MCF 10A (cell line): ENCODE measurements at regions not wholly inside any gene's neighbourhood (a gene's known extent, or its start where the extent isn't known, plus 50 kb on each side); places are given as distances from the start of the nearest gene placed in this dataset.

ENCODE experiments used
- BruUV-seq: library from RNA; stranded (reverse); fragments of 400-500 nt; replicated peaks from 2 replicates; lab custom pipeline; 2021; lab: Mats Ljungman, UMichigan
- CTCF ChIA-PET: fragments of 300-600 bp; sonication (Branson Sonifier 250); formaldehyde crosslinking; extraction: SDS; loops from one replicate; lab custom pipeline; 2021; ENCODE audit warnings: antibody characterized with exemption, inconsistent platforms; lab: Yijun Ruan, JAX
- POLR2A ChIA-PET: fragments of 300-600, 350-650 bp; sonication (Branson Sonifier 250); formaldehyde crosslinking; extraction: SDS; loops from one replicate; lab custom pipeline; 2020; ENCODE audit warnings: antibody characterized with exemption, inconsistent platforms; lab: Yijun Ruan, JAX
- DNase-seq: peaks from one replicate; pipeline ENCODE4 v3.0.0-alpha.2; 2018; ENCODE audit not compliant: unreplicated experiment
- H3K27ac Mint-ChIP-seq: one replicate; pipeline ENCODE4 v1.8.0; 2022; ENCODE audit warnings: mild to moderate bottlenecking, low read depth, mixed read lengths; ENCODE audit not compliant: unreplicated experiment
- H3K27me3 Mint-ChIP-seq: one replicate; pipeline ENCODE4 v1.8.0; 2022; ENCODE audit warnings: mixed read lengths; ENCODE audit not compliant: insufficient read depth, unreplicated experiment
- H3K36me3 Mint-ChIP-seq: one replicate; pipeline ENCODE4 v1.8.0; 2022; ENCODE audit warnings: mild to moderate bottlenecking, moderate library complexity, mixed read lengths; ENCODE audit not compliant: insufficient read depth, unreplicated experiment
- H3K4me1 Mint-ChIP-seq: one replicate; pipeline ENCODE4 v1.8.0; 2022; ENCODE audit warnings: mixed read lengths; ENCODE audit not compliant: insufficient read depth, unreplicated experiment
- H3K4me3 Mint-ChIP-seq: one replicate; pipeline ENCODE4 v1.8.0; 2022; ENCODE audit warnings: mild to moderate bottlenecking, moderate library complexity, mixed read lengths; ENCODE audit not compliant: unreplicated experiment
- H3K9me3 Mint-ChIP-seq: one replicate; pipeline ENCODE4 v1.8.0; 2022; ENCODE audit warnings: mixed read lengths; ENCODE audit not compliant: unreplicated experiment
- intact Hi-C: fragments of 100-400 bp; cut with micrococcal nuclease; formaldehyde crosslinking; loops from 2 replicates; pipeline ENCODE4 v1.14.1; 2022
- TF ChIP-seq, protein P1 (sequence below): fragments of 200-600 bp; IDR thresholded peaks from one replicate; pipeline ENCODE4 v1.8.0; 2022; ENCODE audit warnings: antibody characterized with exemption, mild to moderate bottlenecking; ENCODE audit not compliant: unreplicated experiment

DNA sequence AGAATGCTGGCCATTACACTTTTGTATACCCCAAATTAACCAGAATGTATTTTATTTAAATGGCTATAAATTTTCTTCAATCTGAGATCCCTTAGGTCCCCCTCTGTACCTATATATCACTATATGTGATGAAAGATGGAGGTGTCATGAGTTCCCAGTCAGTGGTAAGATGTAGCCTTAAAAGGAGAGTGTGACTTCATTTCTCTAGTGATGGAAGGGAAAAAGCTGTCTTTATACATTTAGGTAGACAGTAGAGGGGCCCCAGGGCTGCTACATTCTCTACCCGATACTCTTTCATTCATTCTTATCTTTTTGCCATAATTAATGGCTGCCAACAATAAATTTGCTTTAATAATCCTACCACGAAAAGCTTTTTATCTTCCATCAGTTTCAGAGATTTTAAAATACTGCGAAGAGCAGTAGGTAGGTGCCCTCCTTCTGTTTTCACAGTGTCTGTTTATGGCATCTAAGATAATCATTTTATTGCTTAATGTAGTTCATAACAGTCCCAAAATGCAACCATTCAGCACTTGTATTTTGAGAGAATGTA lies 301.3 kb downstream of the ZNF608 start:
- no TSS peak for BruUV-seq
- CTCF ChIA-PET: interaction anchor here (0.6 to 1.0 kb wide), 4 partner anchors 305 to 1684 kb away, joined by 3 to 6 read pairs (median 3); no protein-coding TSS in a partner anchor

DNA sequence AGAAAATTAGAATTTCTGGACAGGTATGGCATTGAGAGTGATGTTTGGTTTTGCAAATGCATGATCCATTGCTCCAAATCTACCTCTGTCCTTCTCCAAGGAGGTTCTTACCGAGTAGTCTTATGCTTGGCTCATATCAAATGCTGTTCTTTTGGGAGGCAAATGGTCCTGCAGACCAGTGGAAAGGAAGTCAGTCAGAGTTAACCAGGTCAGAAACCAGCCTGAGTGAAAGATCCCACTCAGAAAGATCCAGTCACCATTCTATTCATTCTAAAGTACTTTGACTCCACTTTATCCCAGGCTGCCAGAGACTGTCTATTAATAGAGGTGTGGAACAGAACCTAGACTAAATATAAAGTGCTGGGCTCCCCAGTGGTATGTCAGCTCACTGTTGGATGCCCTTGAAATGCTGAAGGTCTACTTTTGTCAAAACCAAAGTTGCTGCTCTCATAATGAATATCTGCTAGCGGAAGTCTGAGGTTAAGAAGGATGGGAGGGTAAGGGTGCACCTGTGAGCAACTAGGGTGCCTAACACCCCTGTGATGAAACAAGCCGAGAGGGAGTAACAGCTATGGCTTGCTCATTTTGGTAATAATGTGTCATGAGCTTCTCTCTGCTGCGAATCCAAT lies 302.2 kb downstream of the ZNF608 start:
- H3K27me3 Mint-ChIP-seq: no peaks in the 10 kb centered on the region
- no peaks in the 10 kb centered on the region for H3K36me3 Mint-ChIP-seq
- CTCF ChIA-PET: interaction anchor here (0.6 kb wide), 2 partner anchors 35 to 1391 kb away, joined by 3 to 6 read pairs; no protein-coding TSS in a partner anchor
- no peak overlapping the region for H3K4me3 Mint-ChIP-seq
- BruUV-seq: no TSS peak
- no peaks in the 10 kb centered on the region for H3K9me3 Mint-ChIP-seq
- DNase-seq: no peak
- POLR2A ChIA-PET: interaction anchor here (0.6 kb wide), 1 partner anchor 1098 kb away, joined by 3 read pairs; no protein-coding TSS in a partner anchor
- H3K4me1 Mint-ChIP-seq: no peaks in the 10 kb centered on the region
- H3K27ac Mint-ChIP-seq: no peak overlapping the region
- TF ChIP-seq, protein P1, sequence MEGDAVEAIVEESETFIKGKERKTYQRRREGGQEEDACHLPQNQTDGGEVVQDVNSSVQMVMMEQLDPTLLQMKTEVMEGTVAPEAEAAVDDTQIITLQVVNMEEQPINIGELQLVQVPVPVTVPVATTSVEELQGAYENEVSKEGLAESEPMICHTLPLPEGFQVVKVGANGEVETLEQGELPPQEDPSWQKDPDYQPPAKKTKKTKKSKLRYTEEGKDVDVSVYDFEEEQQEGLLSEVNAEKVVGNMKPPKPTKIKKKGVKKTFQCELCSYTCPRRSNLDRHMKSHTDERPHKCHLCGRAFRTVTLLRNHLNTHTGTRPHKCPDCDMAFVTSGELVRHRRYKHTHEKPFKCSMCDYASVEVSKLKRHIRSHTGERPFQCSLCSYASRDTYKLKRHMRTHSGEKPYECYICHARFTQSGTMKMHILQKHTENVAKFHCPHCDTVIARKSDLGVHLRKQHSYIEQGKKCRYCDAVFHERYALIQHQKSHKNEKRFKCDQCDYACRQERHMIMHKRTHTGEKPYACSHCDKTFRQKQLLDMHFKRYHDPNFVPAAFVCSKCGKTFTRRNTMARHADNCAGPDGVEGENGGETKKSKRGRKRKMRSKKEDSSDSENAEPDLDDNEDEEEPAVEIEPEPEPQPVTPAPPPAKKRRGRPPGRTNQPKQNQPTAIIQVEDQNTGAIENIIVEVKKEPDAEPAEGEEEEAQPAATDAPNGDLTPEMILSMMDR: no peak
- intact Hi-C loops: no loop called here

More for the DNA sequence above, 301.3 kb downstream of the ZNF608 start:
- no peak overlapping the region for H3K27ac Mint-ChIP-seq
- H3K4me3 Mint-ChIP-seq: no peak overlapping the region
- intact Hi-C loops: no loop called here
- H3K4me1 Mint-ChIP-seq: no peaks in the 10 kb centered on the region
- no peaks in the 10 kb centered on the region for H3K9me3 Mint-ChIP-seq
- DNase-seq: no peak
- H3K36me3 Mint-ChIP-seq: no peaks in the 10 kb centered on the region
- TF ChIP-seq, protein P1: no peak
- H3K27me3 Mint-ChIP-seq: no peaks in the 10 kb centered on the region
- POLR2A ChIA-PET: interaction anchor here (0.6 kb wide), 2 partner anchors 1073 to 1099 kb away, joined by 3 to 4 read pairs; no protein-coding TSS in a partner anchor

DNA sequence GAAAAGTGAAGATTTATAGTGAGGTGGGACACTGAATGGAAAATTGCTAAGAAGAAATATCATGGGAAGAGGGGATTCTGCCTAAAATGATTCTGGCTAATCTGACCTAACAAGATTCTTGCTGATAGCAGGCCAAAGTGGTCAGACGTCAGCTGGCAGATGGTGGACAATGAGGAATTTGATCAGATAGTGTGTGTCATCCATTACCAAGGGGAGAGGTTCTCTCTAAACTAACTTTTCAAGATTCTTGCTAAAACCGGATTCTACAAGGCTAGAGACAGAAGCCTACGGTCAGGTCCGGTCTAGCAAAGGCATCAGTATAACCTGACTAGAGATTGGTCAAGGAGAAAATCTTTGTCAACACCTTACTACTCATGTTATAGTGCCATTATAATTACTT lies 306.0 kb downstream of the ZNF608 start:
- TF ChIP-seq, protein P1: no peak
- intact Hi-C loops: no loop called here
- Mint-ChIP-seq H3K4me1 (no peaks in the 10 kb centered on the region), H3K27ac (no peak overlapping the region), H3K9me3 (no peaks in the 10 kb centered on the region), H3K4me3 (no peak overlapping the region), H3K36me3 (no peaks in the 10 kb centered on the region), H3K27me3 (no peaks in the 10 kb centered on the region)
- POLR2A ChIA-PET: interaction anchor here (1.8 kb wide), 1 partner anchor 9 kb away, joined by 5 read pairs; no protein-coding TSS in a partner anchor
- DNase-seq: no peak
- no TSS peak for BruUV-seq
- CTCF ChIA-PET: interaction anchor here (0.6 kb wide), 3 partner anchors 10 to 1237 kb away, joined by 3 to 4 read pairs (median 3); no protein-coding TSS in a partner anchor

DNA sequence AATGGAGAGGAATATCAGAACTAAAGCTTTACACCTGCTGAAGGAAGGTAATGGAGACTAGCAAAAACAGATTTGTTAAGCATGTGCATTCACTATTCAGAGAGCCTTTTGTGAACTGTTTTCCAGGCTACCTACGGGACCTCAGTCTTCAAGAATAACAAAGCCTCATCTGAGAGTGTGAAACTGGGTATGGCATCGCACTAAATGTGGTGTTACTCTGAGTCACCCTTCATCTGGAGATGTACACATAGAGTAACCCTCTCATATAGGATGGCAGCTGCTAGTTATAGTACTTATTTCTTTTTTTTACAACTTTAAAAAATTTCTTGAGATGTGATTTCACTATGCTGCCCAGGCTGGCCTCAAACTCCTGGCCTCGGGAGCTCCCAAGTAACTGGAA lies 306.8 kb downstream of the ZNF608 start:
- DNase-seq: no peak
- Mint-ChIP-seq H3K4me3 (no peak overlapping the region), H3K4me1 (no peaks in the 10 kb centered on the region), H3K27ac (no peak overlapping the region), H3K36me3 (no peaks in the 10 kb centered on the region), H3K27me3 (no peaks in the 10 kb centered on the region), H3K9me3 (peaks cover 8% of the 10 kb centered on the region)
- POLR2A ChIA-PET: interaction anchor here (1.8 kb wide), 1 partner anchor 10 kb away, joined by 5 read pairs; no protein-coding TSS in a partner anchor
- TF ChIP-seq, protein P1: no peak
- intact Hi-C loops: no loop called here
- CTCF ChIA-PET: interaction anchor here (0.6 kb wide), 1 partner anchor 1237 kb away, joined by 3 read pairs; no protein-coding TSS in a partner anchor
- no TSS peak for BruUV-seq
